ENCODE measurements at regions not wholly inside any gene's neighbourhood (a gene's known extent, or its start where the extent isn't known, plus 50 kb on each side); places are given as distances from the start of the nearest gene placed in this dataset.
"Not testable (repeated sequence)": the region's sequence is repeated elsewhere in the genome, so short reads cannot be mapped to it uniquely, and the experiment has no call there.

DNA sequence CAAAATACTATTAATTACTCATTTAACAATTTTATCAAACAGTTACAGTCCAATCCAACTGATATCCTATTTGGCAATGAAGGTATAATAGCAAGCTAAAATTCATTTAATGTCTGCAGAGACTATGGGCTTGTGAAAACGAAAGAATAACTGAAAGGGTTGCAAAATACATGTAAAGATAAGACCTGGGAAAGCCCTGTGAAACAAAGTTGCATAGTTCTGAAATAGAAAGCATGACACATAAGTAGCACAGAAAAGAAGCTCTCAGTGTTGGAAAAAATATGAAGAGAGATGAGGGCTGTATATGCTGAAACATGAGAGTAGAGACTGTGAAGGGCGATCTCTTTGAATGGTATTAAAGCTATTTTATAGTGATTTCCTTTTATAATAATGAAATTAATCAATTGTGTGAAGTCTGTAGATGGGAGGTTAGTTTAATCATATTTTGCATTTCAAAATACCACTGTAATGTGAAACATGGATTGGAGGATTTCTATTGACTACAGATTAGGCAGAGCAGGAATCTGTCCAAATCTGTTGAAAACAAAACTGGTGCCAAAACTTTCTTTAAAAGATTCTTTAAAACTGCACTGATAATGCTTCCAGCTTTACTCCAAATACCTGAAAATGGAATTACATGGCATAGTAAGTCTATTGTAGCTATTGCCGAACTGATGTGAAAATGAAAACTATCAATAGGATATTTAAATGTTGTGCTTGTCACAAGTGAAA is 1518.9 kb upstream of the B3GALT2 start:
- no peak for DNase-seq (ENCODE audit: low read depth in 2 of 2)

- no peak for DNase-seq (ENCODE audit: low read depth in 2 of 2)
Measured at GRCh38 chr1:194698908-194699318, 1512.5 kb upstream of the B3GALT2 start.

GRCh38 chr1:194693244-194693643 is 1506.8 kb upstream of the B3GALT2 start:
- DNase-seq (ENCODE audit: low read depth in 2 of 2): no peak

DNA sequence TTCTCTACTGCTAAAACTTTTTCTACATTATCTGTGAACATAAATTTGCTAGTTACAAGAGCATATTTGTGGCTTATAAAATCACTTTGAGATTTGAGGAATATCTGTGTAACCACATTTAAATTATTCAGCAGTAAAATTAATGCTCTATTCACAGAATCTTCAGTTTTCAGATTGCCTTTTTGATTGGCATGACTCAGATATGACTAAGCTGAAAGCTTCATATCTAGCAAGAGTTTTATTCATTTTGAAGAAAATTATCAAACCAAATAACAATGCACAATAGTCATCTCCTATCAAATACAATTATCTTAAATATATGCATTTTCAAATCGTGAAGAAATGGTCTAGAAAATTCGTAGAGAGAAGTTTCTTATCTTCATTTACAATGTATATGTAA is 1498.2 kb upstream of the B3GALT2 start:
- DNase-seq (ENCODE audit: low read depth in 2 of 2): no peak

- DNase-seq (ENCODE audit: low read depth in 2 of 2): no peak
Measured at GRCh38 chr1:194658090-194658439, 1471.7 kb upstream of the B3GALT2 start.

DNA sequence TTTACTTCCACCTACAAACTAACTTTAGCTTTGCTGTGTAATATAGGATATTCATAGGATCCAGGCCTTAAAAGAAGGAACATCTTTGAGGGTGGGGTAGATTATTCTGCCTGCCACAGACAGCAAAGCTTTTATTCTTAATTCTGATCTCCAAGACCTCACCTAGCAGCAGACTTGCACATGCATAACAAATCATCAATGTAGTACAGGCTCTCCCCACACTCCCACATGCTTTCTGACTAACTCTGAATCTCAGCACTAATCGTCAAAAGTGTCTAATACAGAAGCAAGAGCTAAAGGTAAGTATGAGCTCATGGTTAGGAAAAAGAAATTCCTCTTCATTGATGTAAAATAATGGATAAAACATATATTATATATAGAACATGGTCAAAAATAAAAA is 1468.5 kb upstream of the B3GALT2 start:
- DNase-seq (ENCODE audit: low read depth in 2 of 2): no peak

DNA sequence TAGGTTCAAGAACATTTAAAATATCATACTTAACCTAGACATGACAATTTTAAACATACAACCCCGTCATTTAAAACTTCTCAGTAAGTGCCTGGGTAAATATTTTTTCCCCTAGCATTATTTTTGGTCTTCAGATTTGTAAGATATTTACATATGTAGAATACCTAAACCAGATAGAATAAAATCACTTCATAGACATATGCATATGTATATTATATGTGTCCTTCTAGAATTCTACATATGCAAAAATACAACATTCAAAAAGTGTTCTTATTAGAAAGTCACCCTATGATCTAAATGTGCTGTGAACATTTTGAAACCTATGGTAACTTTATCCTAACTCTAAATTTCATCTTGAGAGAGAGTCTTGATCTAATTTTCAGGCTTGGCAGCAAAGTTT is 1467.0 kb upstream of the B3GALT2 start:
- DNase-seq (ENCODE audit: low read depth in 2 of 2): no peak

DNA sequence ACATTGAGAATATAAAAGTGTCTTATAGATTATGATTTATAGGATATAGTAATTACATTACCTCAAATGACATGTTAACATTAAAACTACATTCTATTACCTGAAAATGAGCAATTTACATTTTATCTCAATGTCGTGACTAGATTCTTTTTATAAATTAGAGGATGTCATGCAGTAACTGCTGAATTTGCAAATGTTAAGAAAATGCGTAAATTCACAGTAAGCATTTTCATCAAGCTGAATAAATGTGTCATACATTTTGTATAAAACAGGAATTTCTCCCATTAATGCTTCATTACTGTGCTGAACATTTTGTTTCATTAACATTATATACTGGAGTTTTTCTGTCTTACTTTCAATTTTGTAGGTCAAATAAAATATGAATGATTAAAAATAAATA is 1460.7 kb upstream of the B3GALT2 start:
- no peak for DNase-seq (ENCODE audit: low read depth in 2 of 2)

- no peak for DNase-seq (ENCODE audit: low read depth in 2 of 2)
Measured at GRCh38 chr1:194644528-194644927, 1458.1 kb upstream of the B3GALT2 start.

GRCh38 chr1:194640322-194640721 is 1453.9 kb upstream of the B3GALT2 start:
- no peak for DNase-seq (ENCODE audit: low read depth in 2 of 2)

DNA sequence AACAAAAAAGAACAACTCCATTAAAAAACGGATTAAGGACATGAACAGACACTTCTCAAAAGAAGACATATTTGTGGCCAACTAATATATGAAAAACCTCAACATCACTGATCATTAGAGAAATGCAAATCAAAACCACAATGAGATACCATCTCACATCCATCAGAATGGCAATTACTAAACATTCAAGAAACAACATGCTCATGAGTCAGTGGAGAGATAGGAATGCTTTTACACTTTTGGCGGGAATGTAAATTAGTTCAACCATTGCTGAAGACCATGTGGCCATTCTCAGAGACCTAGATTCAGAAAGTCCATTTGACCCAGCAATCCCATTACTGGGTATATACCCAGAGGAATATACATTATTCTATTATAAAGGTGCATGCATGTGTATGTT is 1442.6 kb upstream of the B3GALT2 start:
- no peak for DNase-seq (ENCODE audit: low read depth in 2 of 2)

DNA sequence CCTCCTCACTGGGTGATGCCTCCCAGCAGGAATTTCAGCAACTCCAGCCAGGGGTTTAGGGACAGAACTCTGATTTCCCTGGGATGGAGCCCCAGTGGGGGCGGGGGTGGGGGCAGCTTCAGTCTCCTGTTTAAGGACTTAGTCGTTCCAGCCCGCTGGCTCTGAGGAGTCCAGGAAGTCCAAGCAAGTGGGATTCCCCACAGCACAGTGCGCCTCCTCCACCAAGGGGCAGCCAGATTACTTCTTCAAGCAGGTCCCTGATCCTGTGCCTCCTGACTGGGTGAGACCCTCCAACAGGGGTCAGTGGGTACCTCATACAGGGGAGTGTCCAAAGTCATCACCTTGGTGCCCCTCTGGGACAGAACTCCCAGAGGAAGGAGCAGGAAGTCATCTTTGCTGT is 1438.4 kb upstream of the B3GALT2 start:
- DNase-seq (ENCODE audit: low read depth in 2 of 2): no peak

- DNase-seq (ENCODE audit: low read depth in 2 of 2): no peak
Measured at GRCh38 chr1:194618101-194618500, 1431.7 kb upstream of the B3GALT2 start.

DNA sequence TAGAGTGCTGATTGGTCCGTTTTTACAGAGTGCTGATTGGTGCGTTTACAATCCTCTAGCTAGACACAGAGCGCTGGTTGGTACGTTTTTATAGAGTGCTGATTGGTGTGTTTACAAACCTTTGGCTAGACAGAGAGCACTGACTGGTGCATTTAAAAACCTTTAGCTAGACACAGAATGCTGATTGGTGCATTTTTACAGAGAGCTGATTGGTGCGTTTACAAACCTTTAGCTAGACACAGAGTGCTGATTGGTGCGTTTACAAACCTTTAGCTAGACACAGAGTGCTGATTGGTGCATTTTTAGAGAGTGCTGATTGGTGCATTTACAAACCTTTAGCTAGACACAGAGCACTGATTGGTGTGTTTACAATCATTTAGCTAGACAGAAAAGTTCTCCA is 1430.9 kb upstream of the B3GALT2 start:
- not testable (repeated sequence) for DNase-seq (ENCODE audit: low read depth in 2 of 2)

GRCh38 chr1:194616835-194617234 is 1430.4 kb upstream of the B3GALT2 start:
- no peak for DNase-seq (ENCODE audit: low read depth in 2 of 2)

GRCh38 chr1:194602184-194602583 is 1415.8 kb upstream of the B3GALT2 start:
- DNase-seq (ENCODE audit: low read depth in 2 of 2): no peak

DNA sequence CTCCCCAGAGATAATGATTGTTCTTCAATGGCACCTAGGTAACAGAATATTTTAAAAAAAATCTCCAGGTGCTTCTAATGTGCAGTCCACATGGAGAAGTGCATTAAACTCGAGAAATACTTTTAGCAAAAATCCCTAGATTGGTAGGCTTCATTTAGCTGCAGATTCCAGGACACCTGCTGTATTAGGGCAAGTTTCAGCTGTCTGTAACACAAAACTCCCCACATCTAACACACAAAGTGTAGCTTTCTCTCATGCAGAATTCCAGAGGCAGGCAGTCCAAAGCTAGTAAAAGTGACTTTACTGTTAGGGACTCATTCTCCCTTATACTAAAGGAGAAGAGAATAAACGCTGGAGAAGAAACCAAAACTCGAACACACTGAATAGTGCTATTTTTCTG is 1414.3 kb upstream of the B3GALT2 start:
- DNase-seq (ENCODE audit: low read depth in 2 of 2): no peak

- DNase-seq (ENCODE audit: low read depth in 2 of 2): no peak
Measured at GRCh38 chr1:194598098-194598497, 1411.7 kb upstream of the B3GALT2 start.

DNA sequence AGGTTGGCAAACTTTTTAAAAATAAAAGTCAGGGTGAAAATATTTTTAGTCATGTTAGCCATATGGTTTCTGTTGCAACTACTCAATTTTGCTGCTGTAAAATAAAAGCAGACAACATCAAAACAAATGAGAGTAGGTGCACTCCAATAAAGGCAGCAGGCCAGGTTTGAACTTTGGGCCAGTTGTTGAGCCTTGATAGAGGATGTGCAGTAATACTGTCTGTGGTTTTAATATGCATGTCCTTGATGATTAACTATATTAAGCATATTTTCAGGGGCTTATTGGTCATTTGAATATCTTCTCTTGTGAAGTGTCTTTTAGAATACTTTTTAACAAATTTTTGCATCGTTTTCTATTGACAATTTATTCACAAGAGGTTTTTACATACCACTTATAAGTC is 1399.9 kb upstream of the B3GALT2 start:
- DNase-seq (ENCODE audit: low read depth in 2 of 2): no peak

GRCh38 chr1:194584052-194584451 is 1397.6 kb upstream of the B3GALT2 start:
- no peak for DNase-seq (ENCODE audit: low read depth in 2 of 2)

GRCh38 chr1:194570476-194570875 is 1384.1 kb upstream of the B3GALT2 start:
- no peak for DNase-seq (ENCODE audit: low read depth in 2 of 2)

GRCh38 chr1:194568610-194569009 is 1382.2 kb upstream of the B3GALT2 start:
- DNase-seq (ENCODE audit: low read depth in 2 of 2): no peak

DNA sequence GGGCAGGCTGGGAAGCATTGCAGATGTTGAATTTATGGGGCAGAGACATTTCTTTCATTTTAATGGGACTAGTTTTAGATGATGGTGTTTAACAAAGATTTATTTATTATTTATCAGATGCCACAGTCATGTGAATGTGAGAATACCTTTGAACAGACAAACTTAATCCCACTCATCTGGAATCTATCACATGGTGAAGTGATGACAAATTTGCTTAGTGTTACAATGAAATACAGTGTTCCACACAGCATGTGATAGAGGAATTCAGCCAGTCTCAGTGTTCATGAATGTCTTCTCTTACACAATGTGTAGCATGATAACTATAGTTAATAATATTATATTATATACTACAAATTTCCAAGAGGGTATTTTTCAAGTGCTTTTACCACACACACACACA is 1361.7 kb upstream of the B3GALT2 start:
- no peak for DNase-seq (ENCODE audit: low read depth in 2 of 2)

- no peak for DNase-seq (ENCODE audit: low read depth in 2 of 2)
Measured at GRCh38 chr1:194544012-194544411, 1357.6 kb upstream of the B3GALT2 start.
